ENCODE measurements at regions not wholly inside any gene's neighbourhood (a gene's known extent, or its start where the extent isn't known, plus 50 kb on each side); places are given as distances from the start of the nearest gene placed in this dataset.

DNA sequence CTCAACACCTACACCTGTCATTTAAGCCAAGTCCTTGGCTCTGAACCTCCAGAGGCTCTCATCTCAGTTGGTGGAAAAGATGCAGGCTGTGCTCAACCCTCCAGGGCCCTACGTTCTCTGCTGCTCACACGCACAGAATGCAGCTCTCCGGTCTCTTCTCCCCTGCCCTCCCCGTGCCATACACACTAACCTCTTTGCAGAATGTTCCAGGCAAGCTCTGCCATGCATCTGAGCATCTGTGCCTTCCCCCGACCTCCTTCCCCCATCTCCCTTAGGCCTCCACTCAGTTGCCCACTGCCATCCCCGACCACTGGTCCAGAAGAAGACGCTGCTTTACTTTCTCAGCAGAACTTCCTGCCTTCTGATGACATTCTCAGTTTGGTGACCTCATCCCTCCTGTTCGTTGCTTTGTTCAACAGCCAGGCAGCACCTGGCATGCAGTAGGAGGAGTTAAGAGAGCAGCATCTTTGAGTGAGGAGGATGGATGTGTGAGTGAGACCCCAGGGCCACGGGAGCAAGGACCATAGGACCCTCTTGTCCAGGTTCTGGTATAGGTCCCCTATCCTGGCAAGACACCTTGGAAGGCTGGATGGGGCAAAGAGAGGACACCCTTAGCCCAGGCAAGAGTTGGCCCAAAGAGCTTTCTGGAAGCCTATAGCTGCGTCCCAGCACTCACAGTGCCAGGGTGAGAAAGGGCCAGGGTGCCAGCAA lies 598.0 kb downstream of the BRD1 start:
- TF ChIP-seq FOS (IDR thresholded peaks at IDR 0.05; ENCODE audit: low read depth, low read length) (no peak), POLR2A (IDR thresholded peaks at IDR 0.05; ENCODE audit: low read depth, low read length) (no peak), RAD21 (IDR thresholded peaks at IDR 0.05; ENCODE audit: low read length) (no peak), MXI1 (IDR thresholded peaks at IDR 0.05; ENCODE audit: borderline replicate concordance, low read depth, low read length) (no peak)
- TF ChIP-seq, protein P1, sequence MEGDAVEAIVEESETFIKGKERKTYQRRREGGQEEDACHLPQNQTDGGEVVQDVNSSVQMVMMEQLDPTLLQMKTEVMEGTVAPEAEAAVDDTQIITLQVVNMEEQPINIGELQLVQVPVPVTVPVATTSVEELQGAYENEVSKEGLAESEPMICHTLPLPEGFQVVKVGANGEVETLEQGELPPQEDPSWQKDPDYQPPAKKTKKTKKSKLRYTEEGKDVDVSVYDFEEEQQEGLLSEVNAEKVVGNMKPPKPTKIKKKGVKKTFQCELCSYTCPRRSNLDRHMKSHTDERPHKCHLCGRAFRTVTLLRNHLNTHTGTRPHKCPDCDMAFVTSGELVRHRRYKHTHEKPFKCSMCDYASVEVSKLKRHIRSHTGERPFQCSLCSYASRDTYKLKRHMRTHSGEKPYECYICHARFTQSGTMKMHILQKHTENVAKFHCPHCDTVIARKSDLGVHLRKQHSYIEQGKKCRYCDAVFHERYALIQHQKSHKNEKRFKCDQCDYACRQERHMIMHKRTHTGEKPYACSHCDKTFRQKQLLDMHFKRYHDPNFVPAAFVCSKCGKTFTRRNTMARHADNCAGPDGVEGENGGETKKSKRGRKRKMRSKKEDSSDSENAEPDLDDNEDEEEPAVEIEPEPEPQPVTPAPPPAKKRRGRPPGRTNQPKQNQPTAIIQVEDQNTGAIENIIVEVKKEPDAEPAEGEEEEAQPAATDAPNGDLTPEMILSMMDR (conservative IDR thresholded peaks at IDR 0.05; ENCODE audit: low read depth, low read length): no peak
- TF ChIP-seq, protein P2, sequence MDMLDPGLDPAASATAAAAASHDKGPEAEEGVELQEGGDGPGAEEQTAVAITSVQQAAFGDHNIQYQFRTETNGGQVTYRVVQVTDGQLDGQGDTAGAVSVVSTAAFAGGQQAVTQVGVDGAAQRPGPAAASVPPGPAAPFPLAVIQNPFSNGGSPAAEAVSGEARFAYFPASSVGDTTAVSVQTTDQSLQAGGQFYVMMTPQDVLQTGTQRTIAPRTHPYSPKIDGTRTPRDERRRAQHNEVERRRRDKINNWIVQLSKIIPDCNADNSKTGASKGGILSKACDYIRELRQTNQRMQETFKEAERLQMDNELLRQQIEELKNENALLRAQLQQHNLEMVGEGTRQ (IDR thresholded peaks at IDR 0.05; ENCODE audit: low read depth, low read length): no peak

Measured in IMR-90 (cell line).